ENCODE measurements at regions not wholly inside any gene's neighbourhood (a gene's known extent, or its start where the extent isn't known, plus 50 kb on each side); places are given as distances from the start of the nearest gene placed in this dataset.

DNA sequence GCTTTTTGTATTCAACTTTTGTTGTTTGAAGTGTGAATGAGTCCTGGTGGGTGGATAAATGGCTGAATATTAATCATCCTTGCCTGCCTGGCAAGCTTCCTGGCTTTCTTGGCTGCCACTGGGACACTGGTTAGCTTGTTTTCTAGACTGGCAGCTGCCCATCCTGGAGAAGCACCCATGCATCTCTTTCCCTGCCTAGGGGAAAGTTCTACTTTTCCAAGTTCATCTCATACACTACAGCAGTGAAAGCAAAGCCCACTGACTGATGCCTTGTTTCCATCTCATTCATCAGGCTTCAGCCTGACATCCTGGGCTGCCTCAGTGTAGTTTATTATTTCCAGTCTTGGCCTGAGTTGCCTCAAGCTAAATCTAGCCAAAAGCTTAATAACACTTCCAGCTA lies 244.8 kb downstream of the PCDH20 start:
- Histone ChIP-seq H3K4me2 (no peak overlapping the region), H2AFZ (no peak overlapping the region), H3K79me2 (no peaks in the 10 kb centered on the region), H4K20me1 (ENCODE audit: insufficient read depth, poor library complexity, severe bottlenecking) (no peaks in the 10 kb centered on the region), H3K4me1 (ENCODE audit: insufficient read depth) (no peaks in the 10 kb centered on the region), H3K27me3 (no peaks in the 10 kb centered on the region), H3K9me2 (replicated peaks; ENCODE audit: insufficient read depth) (no peaks in the 10 kb centered on the region), H3K27ac (no peak overlapping the region), H3K36me3 (replicated peaks; ENCODE audit: insufficient read depth, low read depth) (no peaks in the 10 kb centered on the region), H3K9me3 (ENCODE audit: low read depth) (no peaks in the 10 kb centered on the region), H3K4me3 (no peak overlapping the region)
- DNase-seq (ENCODE audit: low spot score): no peak
- TF ChIP-seq, protein P1, sequence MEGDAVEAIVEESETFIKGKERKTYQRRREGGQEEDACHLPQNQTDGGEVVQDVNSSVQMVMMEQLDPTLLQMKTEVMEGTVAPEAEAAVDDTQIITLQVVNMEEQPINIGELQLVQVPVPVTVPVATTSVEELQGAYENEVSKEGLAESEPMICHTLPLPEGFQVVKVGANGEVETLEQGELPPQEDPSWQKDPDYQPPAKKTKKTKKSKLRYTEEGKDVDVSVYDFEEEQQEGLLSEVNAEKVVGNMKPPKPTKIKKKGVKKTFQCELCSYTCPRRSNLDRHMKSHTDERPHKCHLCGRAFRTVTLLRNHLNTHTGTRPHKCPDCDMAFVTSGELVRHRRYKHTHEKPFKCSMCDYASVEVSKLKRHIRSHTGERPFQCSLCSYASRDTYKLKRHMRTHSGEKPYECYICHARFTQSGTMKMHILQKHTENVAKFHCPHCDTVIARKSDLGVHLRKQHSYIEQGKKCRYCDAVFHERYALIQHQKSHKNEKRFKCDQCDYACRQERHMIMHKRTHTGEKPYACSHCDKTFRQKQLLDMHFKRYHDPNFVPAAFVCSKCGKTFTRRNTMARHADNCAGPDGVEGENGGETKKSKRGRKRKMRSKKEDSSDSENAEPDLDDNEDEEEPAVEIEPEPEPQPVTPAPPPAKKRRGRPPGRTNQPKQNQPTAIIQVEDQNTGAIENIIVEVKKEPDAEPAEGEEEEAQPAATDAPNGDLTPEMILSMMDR (IDR thresholded peaks at IDR 0.05; ENCODE audit: poor library complexity): no peak
- TF ChIP-seq EZH2phosphoT487 (IDR thresholded peaks at IDR 0.05; ENCODE audit: low read depth, severe bottlenecking, unreplicated experiment) (no peak), EZH2 (IDR thresholded peaks at IDR 0.05; ENCODE audit: borderline replicate concordance) (no peak)

DNA sequence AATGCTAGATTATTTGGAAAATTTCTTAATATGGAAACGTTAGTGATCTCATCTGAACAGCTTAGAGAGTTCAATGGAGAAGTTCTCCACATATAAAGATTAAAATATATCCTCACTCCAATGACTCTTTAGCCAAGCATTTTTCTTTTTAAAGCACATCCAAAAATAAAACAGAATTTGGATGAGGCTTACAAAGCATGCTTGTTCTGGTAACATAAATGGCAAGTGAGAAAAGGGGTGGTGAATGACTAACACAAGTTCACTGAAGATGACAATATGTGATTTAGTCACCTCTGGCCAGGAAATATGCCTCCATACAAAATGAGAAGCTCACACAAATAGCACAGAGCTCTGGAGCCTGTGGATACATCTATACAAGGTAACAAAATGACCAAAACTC lies 253.0 kb downstream of the PCDH20 start:
- no peak overlapping the region for H3K4me2 ChIP-seq
- no peak for DNase-seq (ENCODE audit: low spot score)
- TF ChIP-seq, protein P1 (IDR thresholded peaks at IDR 0.05; ENCODE audit: poor library complexity): no peak
- TF ChIP-seq EZH2 (IDR thresholded peaks at IDR 0.05; ENCODE audit: borderline replicate concordance) (no peak), EZH2phosphoT487 (IDR thresholded peaks at IDR 0.05; ENCODE audit: low read depth, severe bottlenecking, unreplicated experiment) (no peak)
- H3K9me3 ChIP-seq (ENCODE audit: low read depth): no peaks in the 10 kb centered on the region
- H3K27me3 ChIP-seq: no peaks in the 10 kb centered on the region
- H2AFZ ChIP-seq: no peak overlapping the region
- H3K4me3 ChIP-seq: no peak overlapping the region
- H3K27ac ChIP-seq: no peak overlapping the region
- no peaks in the 10 kb centered on the region for H3K79me2 ChIP-seq
- no peaks in the 10 kb centered on the region for H4K20me1 ChIP-seq (ENCODE audit: insufficient read depth, poor library complexity, severe bottlenecking)
- H3K36me3 ChIP-seq (replicated peaks; ENCODE audit: insufficient read depth, low read depth): no peaks in the 10 kb centered on the region
- WGBS (ENCODE audit: low lambda C conversion rate, missing lambda C conversion rate): 75% methylated on average over 1 of the region's 1 CpG
- H3K4me1 ChIP-seq (ENCODE audit: insufficient read depth): no peaks in the 10 kb centered on the region
- H3K9me2 ChIP-seq (replicated peaks; ENCODE audit: insufficient read depth): no peaks in the 10 kb centered on the region

DNA sequence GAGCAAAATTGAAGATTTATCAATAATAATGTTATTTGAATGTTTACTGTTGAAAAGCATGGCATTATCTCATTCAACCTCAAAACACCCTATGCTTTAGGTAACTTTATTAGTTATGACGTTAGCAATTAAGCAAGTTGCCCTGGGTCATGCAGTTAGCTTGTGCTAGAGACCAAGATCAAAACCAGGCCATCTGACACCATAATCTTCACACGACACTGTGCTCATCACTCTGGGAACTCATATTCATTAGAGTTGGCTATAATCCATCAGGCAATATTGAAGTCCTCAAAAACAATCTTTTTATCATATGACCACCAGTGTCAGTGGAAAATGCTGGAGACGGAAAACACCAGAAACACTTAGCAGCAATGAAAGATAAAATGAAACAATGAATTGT lies 253.5 kb downstream of the PCDH20 start:
- Histone ChIP-seq H3K27ac (no peak overlapping the region), H4K20me1 (ENCODE audit: insufficient read depth, poor library complexity, severe bottlenecking) (no peaks in the 10 kb centered on the region), H2AFZ (no peak overlapping the region), H3K36me3 (replicated peaks; ENCODE audit: insufficient read depth, low read depth) (no peaks in the 10 kb centered on the region), H3K79me2 (no peaks in the 10 kb centered on the region), H3K9me2 (replicated peaks; ENCODE audit: insufficient read depth) (no peaks in the 10 kb centered on the region), H3K4me2 (no peak overlapping the region), H3K27me3 (no peaks in the 10 kb centered on the region), H3K9me3 (ENCODE audit: low read depth) (no peaks in the 10 kb centered on the region), H3K4me3 (no peak overlapping the region), H3K4me1 (ENCODE audit: insufficient read depth) (no peaks in the 10 kb centered on the region)
- TF ChIP-seq, protein P1 (IDR thresholded peaks at IDR 0.05; ENCODE audit: poor library complexity): no peak
- TF ChIP-seq EZH2 (IDR thresholded peaks at IDR 0.05; ENCODE audit: borderline replicate concordance): no peak
- no peak for TF ChIP-seq EZH2phosphoT487 (IDR thresholded peaks at IDR 0.05; ENCODE audit: low read depth, severe bottlenecking, unreplicated experiment)
- WGBS (ENCODE audit: low lambda C conversion rate, missing lambda C conversion rate): 74% methylated on average over 3 of the region's 3 CpGs
- no peak for DNase-seq (ENCODE audit: low spot score)

DNA sequence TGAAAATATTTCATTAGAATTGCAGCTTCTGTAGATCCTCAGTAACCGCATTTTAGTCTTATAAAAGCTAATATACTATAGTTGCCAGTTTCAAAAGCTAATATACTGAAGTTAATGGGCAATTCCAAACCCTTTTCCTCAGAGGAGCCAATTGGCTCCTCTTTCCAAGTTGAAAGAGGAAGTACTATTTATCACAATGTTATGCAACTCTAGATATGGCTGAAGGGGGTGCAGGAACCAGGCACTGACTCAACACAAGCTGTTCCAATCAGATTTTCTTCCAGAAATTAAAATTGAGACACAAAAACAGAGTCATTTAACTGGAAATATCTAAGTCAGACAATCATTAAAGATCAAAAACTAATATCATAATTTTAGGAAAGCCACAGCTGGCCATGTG lies 258.9 kb downstream of the PCDH20 start:
- no peak for DNase-seq (ENCODE audit: low spot score)
- no peaks in the 10 kb centered on the region for H3K4me1 ChIP-seq (ENCODE audit: insufficient read depth)
- no peak overlapping the region for H3K4me2 ChIP-seq
- WGBS (ENCODE audit: low lambda C conversion rate, missing lambda C conversion rate): 88% methylated on average over 1 of the region's 1 CpG
- no peaks in the 10 kb centered on the region for H3K27me3 ChIP-seq
- H3K9me3 ChIP-seq (ENCODE audit: low read depth): no peaks in the 10 kb centered on the region
- no peak overlapping the region for H2AFZ ChIP-seq
- H3K27ac ChIP-seq: no peak overlapping the region
- H3K36me3 ChIP-seq (replicated peaks; ENCODE audit: insufficient read depth, low read depth): no peaks in the 10 kb centered on the region
- H3K4me3 ChIP-seq: no peak overlapping the region
- H3K9me2 ChIP-seq (replicated peaks; ENCODE audit: insufficient read depth): no peaks in the 10 kb centered on the region
- TF ChIP-seq, protein P1 (IDR thresholded peaks at IDR 0.05; ENCODE audit: poor library complexity): no peak
- no peak for TF ChIP-seq EZH2phosphoT487 (IDR thresholded peaks at IDR 0.05; ENCODE audit: low read depth, severe bottlenecking, unreplicated experiment)
- TF ChIP-seq EZH2 (IDR thresholded peaks at IDR 0.05; ENCODE audit: borderline replicate concordance): no peak
- no peaks in the 10 kb centered on the region for H3K79me2 ChIP-seq
- H4K20me1 ChIP-seq (ENCODE audit: insufficient read depth, poor library complexity, severe bottlenecking): no peaks in the 10 kb centered on the region

All from hepatocyte (in vitro differentiated cells).